Activated gamma-delta T cell treated with Interleukin-2 at 50 U/mL for 16 hours (primary cell): ENCODE measurements at regions not wholly inside any gene's neighbourhood (a gene's known extent, or its start where the extent isn't known, plus 50 kb on each side); places are given as distances from the start of the nearest gene placed in this dataset.

Experiments used
- DNase-seq: peaks from one replicate; pipeline ENCODE4 v3.0.0-alpha.2; 2020

DNA sequence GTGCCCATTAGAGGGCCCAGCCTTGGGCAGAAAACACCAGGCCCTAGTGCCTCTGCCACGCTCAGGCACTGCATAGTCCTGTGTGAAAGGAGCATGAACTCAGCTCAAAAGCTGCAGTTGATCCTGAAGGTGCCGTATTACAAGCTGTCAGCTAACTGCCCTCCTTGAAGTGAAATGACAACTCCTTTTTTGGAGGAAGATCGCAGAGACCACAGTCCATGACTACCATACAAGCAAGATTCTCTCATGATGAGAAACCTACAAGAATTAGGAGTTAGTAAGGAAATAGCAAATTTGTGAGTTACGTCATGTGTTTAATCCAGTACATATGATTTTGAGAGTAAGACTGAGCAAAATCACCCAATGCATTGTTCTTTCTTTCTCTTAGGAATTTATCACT lies 513.9 kb upstream of the NR2F2 start:
- DNase-seq, result no peak

DNA sequence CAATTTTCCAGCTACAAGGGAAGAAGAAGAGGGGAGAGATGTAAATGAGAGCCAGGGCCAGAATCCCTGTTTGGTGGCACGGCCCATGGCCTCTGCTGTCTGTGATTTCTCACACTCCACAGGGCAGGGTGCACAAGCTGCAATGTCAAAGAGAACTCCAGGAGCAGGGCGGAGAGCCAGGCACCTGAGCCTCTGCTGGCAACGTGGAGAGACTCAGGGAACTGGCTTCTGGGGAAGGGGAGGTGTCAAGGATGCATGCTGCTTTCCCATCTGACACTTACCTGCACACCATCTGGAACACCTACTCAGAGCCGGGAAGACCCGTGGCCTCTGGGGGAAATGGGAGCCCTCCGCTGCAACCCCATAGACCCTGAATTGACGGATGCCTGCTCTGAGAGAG lies 507.5 kb upstream of the NR2F2 start:
- DNase-seq, result no peak

DNA sequence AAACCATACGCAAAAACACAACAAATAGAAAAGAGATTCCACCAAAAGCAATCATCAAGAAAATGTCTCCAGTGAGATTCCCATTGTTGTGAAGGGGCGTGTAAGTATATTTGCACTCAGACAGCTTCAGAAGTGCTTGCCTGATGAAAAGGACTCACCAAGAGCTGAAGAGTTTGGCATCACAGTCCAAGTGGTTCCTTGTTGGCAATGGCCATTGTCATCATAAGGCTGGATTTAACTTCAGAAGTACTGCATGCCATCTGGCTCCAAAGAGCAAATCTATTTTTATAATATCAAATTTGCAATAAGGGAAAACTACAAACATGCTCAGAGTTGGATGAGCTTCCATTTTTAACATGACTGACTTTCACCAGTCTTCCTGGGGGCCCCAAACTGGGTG lies 505.3 kb upstream of the NR2F2 start:
- DNase-seq, result no peak

DNA sequence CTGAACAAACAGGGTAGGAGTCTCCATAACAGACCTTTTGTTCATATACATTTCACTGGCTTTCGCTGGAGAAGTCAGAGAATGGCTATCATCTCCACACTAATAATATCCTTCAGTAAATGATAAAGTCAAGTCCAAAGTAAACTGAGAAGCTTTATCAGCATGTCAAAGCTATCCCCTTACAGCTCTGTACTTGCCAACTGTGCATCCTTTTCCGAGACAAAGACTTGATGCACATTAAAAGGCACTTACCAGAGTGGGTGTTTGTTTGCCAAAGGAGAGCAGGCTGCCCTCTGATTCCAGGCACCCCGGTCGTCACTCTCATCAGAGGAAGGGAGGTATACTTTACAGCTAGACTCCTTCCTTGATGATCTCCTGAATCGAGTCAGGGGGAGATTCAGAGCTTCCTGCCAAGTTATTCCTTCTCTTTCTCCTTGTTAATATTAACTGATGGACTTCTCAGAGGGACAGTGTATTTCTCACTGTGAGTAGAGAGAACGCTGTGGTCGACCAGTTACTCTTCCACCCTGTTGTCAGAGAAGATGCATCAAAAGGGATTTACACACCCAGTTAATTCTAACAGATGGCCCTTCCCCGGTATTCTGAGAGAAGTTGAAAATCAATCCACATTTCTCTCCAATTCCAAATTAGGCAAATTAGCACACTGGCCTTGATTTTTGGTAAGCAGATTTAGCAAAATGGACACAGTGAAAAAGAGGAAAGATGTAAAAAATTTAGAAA lies 504.7 kb upstream of the NR2F2 start:
- DNase-seq, result no peak

DNA sequence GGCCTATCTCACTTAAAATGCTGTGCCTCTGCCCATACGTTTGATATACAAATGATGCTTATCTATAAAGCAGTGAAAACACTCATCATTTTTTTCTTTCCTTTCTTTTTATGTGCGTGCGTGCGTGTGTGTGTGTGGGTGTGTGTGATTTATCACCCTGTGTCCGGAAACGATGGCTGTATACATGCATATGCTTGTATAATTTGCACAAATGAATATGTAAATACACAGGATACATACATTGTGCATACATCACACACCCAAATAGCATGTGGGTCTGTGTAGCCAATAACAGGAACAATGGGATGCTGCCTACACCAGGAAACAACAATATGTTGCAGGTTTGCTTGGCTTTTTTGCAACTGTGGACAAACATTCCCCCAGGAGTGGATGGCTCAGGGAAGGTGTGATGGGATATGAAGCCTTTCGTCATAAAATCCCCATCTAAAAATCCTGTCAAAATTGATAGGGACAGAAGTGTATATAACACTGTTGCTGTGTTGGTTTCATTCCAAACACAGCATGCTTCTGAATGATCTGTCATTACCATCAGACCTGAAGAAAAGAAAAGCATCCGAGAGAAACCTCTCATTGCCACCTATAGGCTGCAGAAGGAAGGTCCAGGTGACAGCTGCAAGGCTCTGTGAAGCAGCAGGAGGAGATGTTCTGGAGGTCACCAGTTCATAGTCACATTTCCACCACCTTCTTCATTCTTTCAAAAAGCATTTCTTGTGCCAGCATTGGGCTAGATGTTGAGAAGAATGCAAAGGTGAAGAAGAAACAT lies 503.9 kb upstream of the NR2F2 start:
- no peak for DNase-seq

DNA sequence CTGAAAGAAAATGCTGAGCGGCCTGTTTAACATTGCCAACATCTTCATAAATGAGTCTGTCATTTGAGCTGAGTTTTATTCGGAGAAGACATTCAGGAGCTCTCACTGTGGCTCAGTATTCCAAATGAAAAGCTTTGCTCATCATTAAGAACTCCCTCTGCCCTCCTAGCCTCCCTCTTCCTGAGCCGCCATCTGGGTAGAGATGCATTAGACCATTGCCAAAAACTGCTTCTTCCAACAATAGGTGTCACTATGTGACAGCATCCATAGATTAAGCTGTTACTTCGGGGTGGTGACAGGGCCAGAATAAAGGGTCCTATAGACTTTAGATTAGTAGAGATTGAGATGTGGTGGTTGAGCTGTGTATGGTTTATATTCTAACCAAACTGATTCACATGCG lies 501.4 kb upstream of the NR2F2 start:
- DNase-seq, result no peak

DNA sequence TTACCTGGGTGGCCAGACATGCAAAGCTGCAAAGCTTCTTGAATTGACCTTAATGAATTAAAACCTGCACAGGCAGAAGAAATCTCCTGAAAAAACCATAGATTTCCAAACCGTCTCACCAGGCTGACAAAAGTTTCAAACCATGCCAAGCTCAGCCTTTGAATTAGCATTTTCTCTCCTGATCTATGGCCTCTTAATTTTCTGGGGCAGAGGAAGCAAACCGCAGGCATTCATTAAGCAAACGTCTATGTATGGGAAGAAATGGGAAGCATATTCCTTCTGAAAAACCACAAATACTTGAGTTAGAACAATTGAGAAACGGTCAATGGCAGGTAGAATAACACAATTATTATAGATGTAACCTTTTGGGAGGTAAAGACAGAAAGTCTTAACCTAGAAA lies 500.2 kb upstream of the NR2F2 start:
- no peak for DNase-seq

DNA sequence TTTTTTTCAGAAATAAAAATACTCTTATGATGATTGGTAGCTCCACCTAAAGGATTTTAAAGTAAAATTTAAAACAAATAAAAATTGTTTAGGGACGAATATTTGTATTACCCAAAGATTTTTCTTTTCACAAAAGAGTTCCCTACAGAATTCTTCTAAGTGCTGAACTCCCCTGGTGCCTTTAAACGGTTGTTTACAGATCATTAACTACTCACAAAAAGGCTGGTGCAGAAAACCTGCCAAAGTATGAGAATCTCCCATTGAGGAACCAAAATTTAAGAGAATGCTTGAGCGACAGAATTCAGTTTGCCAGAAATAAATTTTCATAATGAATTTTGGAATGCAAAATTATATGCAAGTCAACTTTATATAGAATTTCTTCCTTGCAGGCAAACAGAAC lies 497.8 kb upstream of the NR2F2 start:
- DNase-seq, result no peak

DNA sequence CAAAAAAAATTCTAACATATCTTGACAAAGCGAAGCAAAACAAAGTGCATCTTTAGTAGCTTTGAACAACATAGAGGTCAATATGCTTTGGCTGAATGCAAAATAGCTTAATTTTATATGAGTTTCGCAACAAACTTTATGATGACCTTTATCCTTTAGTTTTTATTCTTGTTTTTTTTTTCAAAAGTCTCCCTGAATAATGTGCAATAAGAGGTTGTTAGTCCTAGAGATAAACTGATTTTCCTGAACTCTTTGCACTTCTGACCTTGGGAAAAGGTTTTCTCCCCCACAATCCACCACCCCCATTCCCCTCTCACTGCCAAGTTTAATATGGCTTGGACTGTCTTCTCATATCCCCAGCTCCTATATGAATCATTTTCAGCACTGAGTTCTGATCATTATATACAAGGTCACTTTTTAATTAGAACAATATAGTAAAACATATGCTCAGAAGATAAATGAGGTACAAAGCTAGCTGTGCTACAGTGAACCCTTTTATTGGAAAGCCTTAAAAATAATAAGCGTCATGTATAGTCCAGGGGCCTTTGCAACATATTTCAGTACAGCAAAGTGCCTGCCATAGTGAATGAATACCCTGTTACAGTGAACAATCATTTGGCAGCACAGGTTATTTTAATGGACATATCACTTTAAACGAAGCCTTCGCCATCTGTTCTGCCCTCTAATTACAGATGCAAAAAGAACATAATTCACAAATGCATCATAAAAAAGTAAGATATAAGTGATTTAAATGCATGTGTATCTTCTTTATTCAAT lies 496.3 kb upstream of the NR2F2 start:
- DNase-seq, result no peak

DNA sequence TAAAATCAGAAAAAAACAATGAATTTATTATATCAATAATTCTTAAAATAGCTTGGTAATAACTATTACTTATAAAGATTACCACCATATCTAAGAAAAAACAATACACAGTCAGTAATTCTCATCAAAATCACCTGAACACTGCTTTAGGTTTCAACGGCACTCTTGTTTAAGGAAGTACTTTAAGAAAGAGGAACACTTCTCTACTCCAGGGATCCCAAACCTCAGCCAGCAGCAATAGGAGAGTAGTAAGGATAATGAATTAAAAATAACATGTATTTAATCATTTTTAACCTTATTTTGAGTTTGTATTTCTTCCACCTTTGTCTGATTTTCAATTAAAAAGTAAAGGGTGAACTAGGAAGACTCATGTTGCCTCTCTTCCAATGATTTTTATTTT lies 494.0 kb upstream of the NR2F2 start:
- DNase-seq, result no peak

DNA sequence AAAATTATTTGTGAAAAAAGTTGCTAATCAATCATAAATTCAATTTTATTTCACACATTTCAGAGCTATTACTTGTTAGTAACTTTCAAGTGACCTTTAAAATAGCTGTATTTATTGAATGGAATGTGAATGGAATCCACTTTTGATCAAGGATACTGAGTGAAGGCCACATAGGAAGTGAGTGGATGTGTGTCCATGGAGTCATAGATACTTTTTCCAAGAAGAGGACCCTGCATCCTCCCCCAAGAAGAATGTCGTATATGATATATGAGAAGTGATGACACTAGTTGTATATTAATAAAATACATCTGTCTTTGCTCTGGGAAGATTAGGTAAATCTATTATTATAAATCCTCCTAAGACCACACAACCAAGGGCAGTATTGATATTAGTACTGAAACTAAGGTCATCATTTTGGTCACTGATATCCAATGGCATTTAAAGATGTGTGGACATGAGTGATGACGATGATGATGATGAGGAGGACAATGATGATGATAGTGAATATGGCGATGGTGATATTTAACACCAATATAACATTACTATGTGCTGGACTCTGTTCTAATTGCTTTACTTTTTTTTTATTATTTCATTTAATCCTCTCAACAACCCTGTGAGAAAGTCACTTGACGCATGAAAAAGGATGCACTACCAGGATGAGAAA lies 493.0 kb upstream of the NR2F2 start:
- DNase-seq, result no peak

DNA sequence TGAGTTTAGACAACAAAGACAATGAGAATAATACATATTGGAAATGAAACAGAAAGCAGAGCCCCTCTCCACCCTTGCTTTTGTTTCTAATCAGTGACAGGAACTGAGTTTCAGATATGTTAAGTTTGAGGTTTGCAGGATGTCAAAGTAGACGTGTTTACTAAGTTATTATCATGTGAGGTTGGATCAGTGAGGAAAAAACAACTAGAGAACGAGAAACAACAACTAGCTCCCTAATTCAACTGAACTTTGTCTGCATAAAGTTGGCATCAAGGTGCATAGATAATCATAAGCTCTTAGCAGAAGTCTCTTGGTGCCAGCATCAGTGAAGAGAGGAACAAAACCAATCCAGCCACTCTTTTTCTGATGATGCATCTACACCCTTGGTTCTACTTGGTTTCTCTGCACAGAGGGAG lies 491.1 kb upstream of the NR2F2 start:
- no peak for DNase-seq

DNA sequence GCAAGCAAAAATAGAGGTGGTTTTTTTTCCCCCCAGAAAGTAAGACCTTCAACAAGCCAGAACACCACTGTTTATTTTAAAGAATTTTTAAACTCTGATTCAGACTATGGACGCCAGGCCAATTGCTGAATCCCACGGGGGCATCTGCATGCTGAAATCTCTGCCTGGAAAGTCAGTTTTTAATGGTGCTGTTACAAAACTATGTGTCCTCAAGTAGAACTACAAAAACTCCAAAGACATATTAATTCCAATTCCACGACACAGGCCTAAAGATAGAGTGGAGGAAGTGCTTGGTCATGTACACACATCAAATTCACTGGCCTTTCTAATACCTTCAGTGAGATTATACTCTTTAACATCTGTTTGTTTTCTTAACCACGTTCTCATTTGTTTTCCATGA lies 490.5 kb upstream of the NR2F2 start:
- DNase-seq, result no peak

DNA sequence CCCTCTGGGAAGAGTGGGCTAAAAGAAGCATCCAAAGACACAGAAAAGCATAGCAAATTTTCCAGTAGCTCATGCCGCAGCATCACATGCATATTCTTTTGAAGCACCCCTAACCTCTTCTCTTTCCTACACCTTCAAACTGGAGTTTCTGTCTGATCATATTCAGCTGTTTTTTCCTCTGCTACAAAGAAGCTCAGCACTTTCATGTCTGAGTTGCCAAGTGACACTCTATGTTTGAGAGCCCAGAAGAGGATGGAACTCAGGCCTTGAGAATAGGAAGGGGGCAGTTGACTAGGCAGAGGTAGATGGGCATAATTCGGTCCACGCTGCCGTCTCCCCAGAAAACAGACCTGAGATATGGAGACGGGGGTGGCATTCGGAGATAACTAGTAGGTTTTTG lies 489.6 kb upstream of the NR2F2 start:
- no peak for DNase-seq

DNA sequence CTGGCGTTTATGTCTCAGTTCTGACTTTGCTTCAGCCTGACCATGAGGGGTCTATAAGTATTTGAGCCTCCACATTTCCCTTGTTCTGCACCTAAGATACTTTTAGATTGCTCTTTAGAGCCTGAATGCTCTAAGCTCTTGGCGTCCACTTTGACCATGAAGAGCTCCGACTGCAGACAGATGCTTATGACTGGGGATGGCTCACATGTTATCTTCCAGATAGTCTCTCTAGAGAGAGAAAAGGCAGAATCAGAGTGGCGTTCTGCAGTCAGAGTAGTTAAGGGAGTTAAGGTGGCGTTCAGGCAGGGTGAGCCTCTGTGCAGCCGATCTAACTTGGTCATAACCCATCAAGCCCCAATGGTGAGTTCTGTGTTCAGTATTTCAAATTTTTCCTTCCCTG lies 487.9 kb upstream of the NR2F2 start:
- no peak for DNase-seq

DNA sequence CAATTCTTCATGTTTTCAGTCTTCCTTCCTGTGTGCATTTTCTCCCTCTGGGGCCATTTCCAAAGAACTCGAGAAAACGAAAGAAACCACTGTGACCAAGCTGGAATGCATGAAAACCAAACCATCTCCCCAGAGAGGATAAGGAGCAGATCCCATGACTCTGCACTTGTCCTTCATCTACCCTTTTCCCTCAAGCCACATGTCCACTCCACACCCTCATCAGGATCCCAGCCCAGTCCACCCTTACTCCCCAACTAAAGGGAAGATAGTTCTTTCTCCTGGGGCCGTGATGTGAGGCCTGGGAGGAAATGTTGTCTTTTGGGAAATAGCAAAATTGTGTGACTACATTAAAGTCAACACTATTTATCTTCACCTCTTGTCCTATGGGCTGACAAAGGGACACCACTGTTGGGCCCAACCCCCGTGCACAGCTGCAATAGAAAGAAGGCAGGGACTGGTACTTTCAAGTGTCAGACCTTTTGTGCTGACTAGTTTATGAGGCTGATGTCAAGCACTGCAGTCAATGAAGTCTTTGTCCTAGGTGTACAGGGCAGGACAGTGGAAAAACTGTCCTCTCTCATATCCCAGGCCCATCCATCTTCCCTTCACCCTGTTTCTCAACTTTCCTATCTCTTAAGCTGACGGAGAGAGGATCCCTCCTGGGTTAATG lies 487.1 kb upstream of the NR2F2 start:
- no peak for DNase-seq

DNA sequence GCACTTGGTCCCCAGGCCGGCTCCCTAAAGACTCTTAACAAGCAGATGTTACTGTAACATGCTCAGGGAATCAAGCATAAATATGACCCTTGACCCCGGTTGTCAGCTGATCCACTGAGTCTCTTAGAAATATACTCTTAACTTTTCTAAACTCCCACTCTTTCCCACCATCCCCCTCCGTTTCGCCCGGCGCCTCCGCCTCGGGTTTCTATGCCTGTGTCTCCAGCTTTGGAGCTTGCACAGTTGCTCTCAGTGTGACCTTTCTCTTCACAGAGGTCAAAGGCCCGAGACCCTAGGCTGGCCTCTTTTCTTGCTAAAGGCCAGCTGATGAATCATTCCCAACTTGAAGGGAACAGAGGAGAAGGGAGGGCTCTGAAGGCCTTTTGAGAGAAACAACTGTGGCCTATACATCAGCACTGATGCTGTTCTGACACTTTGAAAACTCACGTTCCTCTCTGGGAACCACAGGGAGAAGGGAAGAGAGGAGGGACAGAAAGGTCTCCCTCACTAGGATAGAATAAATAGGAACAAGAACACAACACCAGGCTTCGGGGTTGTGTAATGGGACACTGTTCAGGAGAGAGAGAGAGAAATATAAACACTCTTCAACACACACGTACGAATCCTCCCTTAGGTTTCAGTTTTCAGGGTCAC lies 484.5 kb upstream of the NR2F2 start:
- no peak for DNase-seq

DNA sequence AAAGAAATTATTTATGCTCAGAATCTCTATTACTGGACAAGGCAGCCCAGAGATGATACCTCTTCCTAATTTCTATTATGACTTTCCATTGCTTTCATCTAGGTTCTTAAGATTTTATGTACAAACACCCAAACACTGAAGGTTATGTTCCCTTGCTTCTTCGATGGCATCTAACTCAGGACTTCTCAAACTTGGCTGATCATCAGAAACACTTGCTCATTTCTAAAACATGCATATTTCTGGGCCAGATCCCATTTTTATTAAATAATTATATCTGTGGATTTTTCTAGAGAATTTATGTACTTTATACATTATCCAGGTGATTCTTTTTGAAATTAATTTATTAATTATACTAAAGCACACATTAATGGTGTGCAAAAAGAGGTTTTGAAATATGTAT lies 482.4 kb upstream of the NR2F2 start:
- no peak for DNase-seq

DNA sequence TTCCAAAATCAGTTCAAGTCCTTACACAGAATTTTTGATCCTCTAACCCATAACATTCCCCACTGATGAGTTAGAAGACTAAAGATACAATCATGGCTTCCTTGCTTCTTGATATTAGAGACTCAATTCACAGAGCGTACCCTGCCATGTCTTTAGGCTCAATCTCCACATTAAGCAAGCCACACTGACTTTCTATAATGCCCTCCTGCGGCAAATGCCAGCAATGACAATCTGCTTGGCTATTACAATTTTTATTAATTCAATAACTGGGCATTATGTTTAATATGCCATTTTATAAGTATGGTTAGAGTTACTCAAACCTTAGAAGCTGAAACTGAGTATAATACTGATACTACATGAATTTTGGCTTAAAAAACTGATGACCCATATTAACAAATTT lies 479.7 kb upstream of the NR2F2 start:
- DNase-seq, result no peak

DNA sequence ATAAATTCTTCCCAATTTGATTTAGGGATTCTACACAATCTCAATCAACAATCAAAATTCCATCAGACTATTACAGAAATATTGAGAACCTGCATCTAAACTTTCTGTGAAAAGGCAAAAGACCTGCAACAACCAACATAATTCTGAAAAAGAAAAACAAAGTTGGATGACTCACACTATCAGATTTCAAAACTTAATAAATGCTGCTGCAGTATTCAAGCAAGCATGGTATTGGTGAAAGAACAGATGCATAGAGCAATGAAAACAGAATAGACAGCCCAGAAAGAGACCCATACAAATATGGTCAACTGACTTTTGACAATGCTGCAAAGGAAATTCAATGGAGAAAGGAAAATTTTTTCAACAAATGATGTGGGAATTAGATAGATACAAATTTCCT lies 477.1 kb upstream of the NR2F2 start:
- no peak for DNase-seq

DNA sequence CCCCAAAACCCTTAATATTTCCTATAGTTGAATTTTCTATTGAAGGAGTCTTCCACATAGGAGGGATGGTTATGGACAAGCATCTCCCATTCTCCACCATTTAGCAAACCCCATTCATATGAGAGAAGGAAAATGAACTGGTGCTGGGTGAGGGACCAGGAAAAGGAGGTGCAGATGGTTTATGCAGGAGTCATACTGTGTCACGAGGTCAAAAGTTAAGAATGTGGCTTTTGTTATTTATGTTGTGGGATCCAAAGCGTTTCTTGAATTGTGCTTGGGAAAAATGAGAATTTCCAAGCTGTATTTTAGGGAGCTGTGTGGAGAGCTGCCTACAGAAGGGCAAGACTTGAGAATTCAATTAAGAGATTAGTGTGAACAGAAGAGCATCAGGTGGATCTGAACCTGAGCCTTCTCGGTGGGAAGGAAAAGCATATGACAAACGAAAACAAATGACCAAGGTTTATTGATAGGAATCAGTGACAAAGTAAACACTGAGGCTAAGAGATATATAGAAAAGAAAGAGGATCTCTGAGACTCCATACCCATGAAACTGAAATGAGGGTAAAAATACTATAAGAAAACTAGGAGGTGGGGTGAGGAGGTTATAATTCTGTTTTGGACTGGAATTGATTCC lies 473.3 kb upstream of the NR2F2 start:
- DNase-seq, result no peak

DNA sequence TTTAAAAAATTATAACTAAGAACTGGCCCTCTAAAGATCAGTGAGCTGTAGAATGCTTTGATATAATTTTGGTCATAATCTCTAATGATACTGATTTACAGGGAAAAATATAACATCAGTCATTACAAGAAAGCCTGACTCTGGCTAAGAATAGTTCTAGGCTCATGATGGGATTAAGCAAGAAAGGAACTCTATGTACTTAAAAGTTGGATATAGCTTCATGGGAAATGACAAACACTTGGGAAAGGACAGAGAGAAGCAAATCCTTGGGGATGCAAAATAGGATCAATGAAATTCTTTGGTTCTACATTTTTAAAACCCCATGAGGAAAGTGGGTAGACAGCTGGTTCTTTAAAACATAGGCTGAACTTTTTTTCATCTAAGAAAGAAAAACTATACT lies 472.7 kb upstream of the NR2F2 start:
- DNase-seq, result no peak
